ENCODE measurements at regions not wholly inside any gene's neighbourhood (a gene's known extent, or its start where the extent isn't known, plus 50 kb on each side); places are given as distances from the start of the nearest gene placed in this dataset.
"Not testable (repeated sequence)": the region's sequence is repeated elsewhere in the genome, so short reads cannot be mapped to it uniquely, and the experiment has no call there.

- H3K9ac ChIP-seq (ENCODE audit: low read length in 5 of 5), result no peak overlapping the region
- no peaks in the 10 kb centered on the region for H3K27me3 ChIP-seq (ENCODE audit: control insufficient read depth in 5 of 5, insufficient read depth in 4 of 5, low read length in 5 of 5)
- H3K9me3 ChIP-seq (ENCODE audit: control insufficient read depth in 5 of 5, low read length in 5 of 5), result no peaks in the 10 kb centered on the region
- no peak overlapping the region for H3K27ac ChIP-seq (ENCODE audit: low read depth, low read length)
- H3K4me1 ChIP-seq (ENCODE audit: control insufficient read depth in 5 of 5, insufficient read depth in 5 of 5, low read length in 5 of 5), result peaks cover 0 to 11% (median 6%) of the 10 kb centered on the region in 5 donors
- no peak overlapping the region for H3K4me3 ChIP-seq (ENCODE audit: low read depth in 1 of 5, low read length in 5 of 5)
- H3K36me3 ChIP-seq (ENCODE audit: control insufficient read depth in 5 of 5, insufficient read depth in 5 of 5, low read length in 5 of 5), result no peaks in the 10 kb centered on the region
These were observed 181.9 kb downstream of the ESM1 start for GRCh38 chr5:54803471-54804011.

GRCh38 chr5:54799645-54800044 lies 185.7 kb downstream of the ESM1 start:
- Histone ChIP-seq H3K4me3 (ENCODE audit: low read depth in 1 of 5, low read length in 5 of 5) (no peak overlapping the region), H3K9ac (ENCODE audit: low read length in 5 of 5) (no peak overlapping the region), H3K27me3 (ENCODE audit: control insufficient read depth in 5 of 5, insufficient read depth in 4 of 5, low read length in 5 of 5) (no peaks in the 10 kb centered on the region), H3K27ac (ENCODE audit: low read depth, low read length) (no peak overlapping the region), H3K9me3 (ENCODE audit: control insufficient read depth in 5 of 5, low read length in 5 of 5) (no peaks in the 10 kb centered on the region), H3K4me1 (ENCODE audit: control insufficient read depth in 5 of 5, insufficient read depth in 5 of 5, low read length in 5 of 5) (peaks cover 0 to 13% (median 7%) of the 10 kb centered on the region in 5 donors), H3K36me3 (ENCODE audit: control insufficient read depth in 5 of 5, insufficient read depth in 5 of 5, low read length in 5 of 5) (no peaks in the 10 kb centered on the region)

GRCh38 chr5:54795777-54796176 lies 189.6 kb downstream of the ESM1 start:
- Histone ChIP-seq H3K9me3 (ENCODE audit: control insufficient read depth in 5 of 5, low read length in 5 of 5) (no peaks in the 10 kb centered on the region), H3K27me3 (ENCODE audit: control insufficient read depth in 5 of 5, insufficient read depth in 4 of 5, low read length in 5 of 5) (no peaks in the 10 kb centered on the region), H3K4me1 (ENCODE audit: control insufficient read depth in 5 of 5, insufficient read depth in 5 of 5, low read length in 5 of 5) (peaks cover 0 to 8% (median 4%) of the 10 kb centered on the region in 5 donors), H3K27ac (ENCODE audit: low read depth, low read length) (no peak overlapping the region), H3K9ac (ENCODE audit: low read length in 5 of 5) (no peak overlapping the region), H3K36me3 (ENCODE audit: control insufficient read depth in 5 of 5, insufficient read depth in 5 of 5, low read length in 5 of 5) (no peaks in the 10 kb centered on the region), H3K4me3 (ENCODE audit: low read depth in 1 of 5, low read length in 5 of 5) (no peak overlapping the region)

GRCh38 chr5:54795284-54795683 lies 190.1 kb downstream of the ESM1 start:
- H3K27me3 ChIP-seq (ENCODE audit: control insufficient read depth in 5 of 5, insufficient read depth in 4 of 5, low read length in 5 of 5), result no peaks in the 10 kb centered on the region
- H3K36me3 ChIP-seq (ENCODE audit: control insufficient read depth in 5 of 5, insufficient read depth in 5 of 5, low read length in 5 of 5), result no peaks in the 10 kb centered on the region
- H3K9me3 ChIP-seq (ENCODE audit: control insufficient read depth in 5 of 5, low read length in 5 of 5), result no peaks in the 10 kb centered on the region
- no peak overlapping the region for H3K27ac ChIP-seq (ENCODE audit: low read depth, low read length)
- no peak overlapping the region for H3K9ac ChIP-seq (ENCODE audit: low read length in 5 of 5)
- no peak overlapping the region for H3K4me3 ChIP-seq (ENCODE audit: low read depth in 1 of 5, low read length in 5 of 5)
- peaks cover 0 to 8% (median 4%) of the 10 kb centered on the region in 5 donors for H3K4me1 ChIP-seq (ENCODE audit: control insufficient read depth in 5 of 5, insufficient read depth in 5 of 5, low read length in 5 of 5)

GRCh38 chr5:54794135-54794975 lies 191.0 kb downstream of the ESM1 start:
- Histone ChIP-seq H3K9me3 (ENCODE audit: control insufficient read depth in 5 of 5, low read length in 5 of 5) (no peaks in the 10 kb centered on the region), H3K4me1 (ENCODE audit: control insufficient read depth in 5 of 5, insufficient read depth in 5 of 5, low read length in 5 of 5) (peaks cover 0 to 8% (median 4%) of the 10 kb centered on the region in 5 donors), H3K36me3 (ENCODE audit: control insufficient read depth in 5 of 5, insufficient read depth in 5 of 5, low read length in 5 of 5) (no peaks in the 10 kb centered on the region), H3K9ac (ENCODE audit: low read length in 5 of 5) (no peak overlapping the region), H3K4me3 (ENCODE audit: low read depth in 1 of 5, low read length in 5 of 5) (no peak overlapping the region), H3K27me3 (ENCODE audit: control insufficient read depth in 5 of 5, insufficient read depth in 4 of 5, low read length in 5 of 5) (no peaks in the 10 kb centered on the region), H3K27ac (ENCODE audit: low read depth, low read length) (no peak overlapping the region)

GRCh38 chr5:54793468-54794134 lies 191.8 kb downstream of the ESM1 start:
- no peak overlapping the region for H3K4me3 ChIP-seq (ENCODE audit: low read depth in 1 of 5, low read length in 5 of 5)
- H3K27ac ChIP-seq (ENCODE audit: low read depth, low read length), result no peak overlapping the region
- no peaks in the 10 kb centered on the region for H3K36me3 ChIP-seq (ENCODE audit: control insufficient read depth in 5 of 5, insufficient read depth in 5 of 5, low read length in 5 of 5)
- no peak overlapping the region for H3K9ac ChIP-seq (ENCODE audit: low read length in 5 of 5)
- peaks cover 0 to 8% (median 4%) of the 10 kb centered on the region in 5 donors for H3K4me1 ChIP-seq (ENCODE audit: control insufficient read depth in 5 of 5, insufficient read depth in 5 of 5, low read length in 5 of 5)
- no peaks in the 10 kb centered on the region for H3K9me3 ChIP-seq (ENCODE audit: control insufficient read depth in 5 of 5, low read length in 5 of 5)
- H3K27me3 ChIP-seq (ENCODE audit: control insufficient read depth in 5 of 5, insufficient read depth in 4 of 5, low read length in 5 of 5), result no peaks in the 10 kb centered on the region

- H3K9ac ChIP-seq (ENCODE audit: low read length in 5 of 5), result no peak overlapping the region
- H3K36me3 ChIP-seq (ENCODE audit: control insufficient read depth in 5 of 5, insufficient read depth in 5 of 5, low read length in 5 of 5), result no peaks in the 10 kb centered on the region
- peaks cover 0 to 8% (median 4%) of the 10 kb centered on the region in 5 donors for H3K4me1 ChIP-seq (ENCODE audit: control insufficient read depth in 5 of 5, insufficient read depth in 5 of 5, low read length in 5 of 5)
- H3K4me3 ChIP-seq (ENCODE audit: low read depth in 1 of 5, low read length in 5 of 5), result no peak overlapping the region
- no peaks in the 10 kb centered on the region for H3K27me3 ChIP-seq (ENCODE audit: control insufficient read depth in 5 of 5, insufficient read depth in 4 of 5, low read length in 5 of 5)
- no peaks in the 10 kb centered on the region for H3K9me3 ChIP-seq (ENCODE audit: control insufficient read depth in 5 of 5, low read length in 5 of 5)
- H3K27ac ChIP-seq (ENCODE audit: low read depth, low read length), result no peak overlapping the region
These were observed 192.6 kb downstream of the ESM1 start for GRCh38 chr5:54792611-54793404.

- not testable (repeated sequence) for H3K9me3 ChIP-seq (ENCODE audit: control insufficient read depth in 5 of 5, low read length in 5 of 5); H3K4me3 ChIP-seq (ENCODE audit: low read depth in 1 of 5, low read length in 5 of 5); H3K9ac ChIP-seq (ENCODE audit: low read length in 5 of 5); H3K27ac ChIP-seq (ENCODE audit: low read depth, low read length); H3K36me3 ChIP-seq (ENCODE audit: control insufficient read depth in 5 of 5, insufficient read depth in 5 of 5, low read length in 5 of 5); H3K27me3 ChIP-seq (ENCODE audit: control insufficient read depth in 5 of 5, insufficient read depth in 4 of 5, low read length in 5 of 5)
- peaks cover 0 to 21% (median 13%) of the 10 kb centered on the region in 5 donors for H3K4me1 ChIP-seq (ENCODE audit: control insufficient read depth in 5 of 5, insufficient read depth in 5 of 5, low read length in 5 of 5)
These were observed 197.5 kb downstream of the ESM1 start for GRCh38 chr5:54787910-54788309.

- Histone ChIP-seq H3K9me3 (ENCODE audit: control insufficient read depth in 5 of 5, low read length in 5 of 5) (no peaks in the 10 kb centered on the region), H3K27me3 (ENCODE audit: control insufficient read depth in 5 of 5, insufficient read depth in 4 of 5, low read length in 5 of 5) (no peaks in the 10 kb centered on the region), H3K4me3 (ENCODE audit: low read depth in 1 of 5, low read length in 5 of 5) (peak overlapping the region in 1 of 5 donors; percentile 7), H3K36me3 (ENCODE audit: control insufficient read depth in 5 of 5, insufficient read depth in 5 of 5, low read length in 5 of 5) (no peaks in the 10 kb centered on the region), H3K4me1 (ENCODE audit: control insufficient read depth in 5 of 5, insufficient read depth in 5 of 5, low read length in 5 of 5) (peaks cover 0 to 20% (median 13%) of the 10 kb centered on the region in 5 donors), H3K9ac (ENCODE audit: low read length in 5 of 5) (no peak overlapping the region), H3K27ac (ENCODE audit: low read depth, low read length) (no peak overlapping the region)
These were observed 199.4 kb downstream of the ESM1 start for GRCh38 chr5:54785729-54786591.
